ENCODE measurements at regions not wholly inside any gene's neighbourhood (a gene's known extent, or its start where the extent isn't known, plus 50 kb on each side); places are given as distances from the start of the nearest gene placed in this dataset.

DNA sequence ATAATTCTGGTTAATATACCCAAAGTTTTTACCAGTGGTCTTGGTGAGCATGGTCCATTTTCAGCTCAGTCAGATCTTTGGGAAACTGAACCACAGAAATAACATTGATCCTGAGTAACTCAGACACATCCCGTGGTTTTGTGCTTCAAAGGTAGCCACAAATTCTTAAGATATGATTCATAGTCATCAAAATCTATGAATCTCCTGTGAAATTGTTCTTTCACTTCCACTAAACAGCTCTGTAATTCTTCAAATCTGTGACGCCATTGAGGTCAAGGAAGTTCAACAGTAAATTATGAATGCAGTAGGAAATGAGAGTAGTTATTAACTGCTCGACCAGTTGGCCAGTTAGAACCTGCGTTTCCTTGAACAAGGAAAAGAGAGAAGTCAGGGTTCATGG, 147.3 kb downstream of the IRS1 start:
- DNase-seq = no peak

DNA sequence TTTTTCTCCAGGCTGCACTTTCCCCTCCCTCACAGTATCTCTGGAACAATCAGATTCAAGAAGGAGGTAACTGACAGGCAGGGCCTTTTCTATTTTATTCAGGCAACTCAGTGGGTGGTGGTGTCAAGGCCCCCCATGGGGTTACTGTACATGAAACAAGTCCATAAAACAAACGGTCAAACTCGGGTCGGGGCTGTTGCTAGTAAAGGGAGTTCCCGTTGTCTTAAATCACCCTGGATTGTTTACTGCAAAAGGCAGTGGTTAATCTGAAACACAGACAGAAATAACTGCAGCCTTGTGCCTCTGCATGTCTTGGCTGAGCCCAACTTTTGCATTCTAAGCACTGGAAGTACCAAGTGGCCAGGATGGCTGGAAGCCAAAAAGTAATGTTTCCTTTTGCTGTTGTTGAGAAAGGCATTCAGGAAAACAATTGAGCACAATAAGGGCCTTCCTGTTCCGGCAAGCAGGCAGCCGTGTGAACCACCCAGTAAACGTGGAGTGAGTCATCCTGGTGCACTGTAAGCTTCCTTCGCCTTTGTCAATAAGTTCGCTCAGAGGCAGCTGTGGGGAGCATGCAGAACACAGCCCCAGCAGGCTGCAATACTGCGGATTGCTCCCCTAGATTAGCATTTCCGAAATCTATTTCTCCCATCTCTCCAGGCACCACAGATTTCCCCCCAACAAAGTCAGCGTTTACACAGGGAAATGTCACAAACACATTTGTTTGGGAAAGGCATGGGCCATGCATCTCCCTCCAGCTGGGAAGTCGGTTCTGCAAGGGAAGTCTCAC, 149.6 kb downstream of the IRS1 start:
- peak; percentile 65 to 82 for DNase-seq

GRCh38 chr2:226649201-226649600, 150.4 kb downstream of the IRS1 start:
- no peak for DNase-seq

DNA sequence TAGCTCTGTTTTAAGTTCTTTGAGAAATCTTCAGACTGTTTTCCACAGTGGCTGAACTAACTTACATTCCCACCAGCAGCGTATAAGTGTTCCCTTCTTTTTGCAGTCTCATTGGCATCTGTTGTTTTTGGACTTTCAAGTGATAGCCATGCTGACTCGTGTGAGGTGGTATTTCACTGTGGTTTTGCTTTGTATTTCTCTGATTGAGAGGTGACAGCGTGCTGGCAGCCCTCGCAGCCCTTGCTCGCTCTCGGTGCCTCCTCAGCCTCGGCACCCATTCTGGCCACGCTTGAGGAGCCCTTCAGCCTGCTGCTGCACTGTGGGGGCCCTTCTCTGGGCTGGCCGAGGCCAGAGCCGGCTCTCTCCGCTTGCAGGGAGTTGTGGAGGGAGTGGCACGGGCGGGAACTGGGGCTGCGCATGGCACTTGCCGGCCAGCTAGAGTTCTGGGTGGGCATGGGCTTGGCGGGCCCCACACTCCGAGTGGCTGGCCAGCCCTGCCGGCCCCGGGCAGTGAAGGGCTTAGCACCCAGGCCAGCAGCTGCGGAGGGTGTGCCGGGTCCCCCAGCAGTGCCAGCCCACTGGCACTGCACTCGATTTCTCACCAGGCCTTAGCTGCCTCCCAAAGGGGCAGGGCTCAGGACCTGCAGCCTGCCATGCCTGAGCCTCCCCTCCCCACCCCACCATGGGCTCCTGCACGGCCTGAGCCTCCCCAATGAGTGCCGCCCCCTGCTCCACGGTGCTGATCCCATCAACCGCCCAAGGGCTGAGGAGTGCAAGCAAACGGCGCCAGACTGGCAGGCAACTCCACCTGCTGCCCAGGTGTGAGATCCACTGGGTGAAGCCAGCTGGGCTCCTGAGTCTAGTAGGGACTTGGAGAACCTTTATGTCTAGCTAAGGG, 151.8 kb downstream of the IRS1 start:
- no peak for DNase-seq

DNA sequence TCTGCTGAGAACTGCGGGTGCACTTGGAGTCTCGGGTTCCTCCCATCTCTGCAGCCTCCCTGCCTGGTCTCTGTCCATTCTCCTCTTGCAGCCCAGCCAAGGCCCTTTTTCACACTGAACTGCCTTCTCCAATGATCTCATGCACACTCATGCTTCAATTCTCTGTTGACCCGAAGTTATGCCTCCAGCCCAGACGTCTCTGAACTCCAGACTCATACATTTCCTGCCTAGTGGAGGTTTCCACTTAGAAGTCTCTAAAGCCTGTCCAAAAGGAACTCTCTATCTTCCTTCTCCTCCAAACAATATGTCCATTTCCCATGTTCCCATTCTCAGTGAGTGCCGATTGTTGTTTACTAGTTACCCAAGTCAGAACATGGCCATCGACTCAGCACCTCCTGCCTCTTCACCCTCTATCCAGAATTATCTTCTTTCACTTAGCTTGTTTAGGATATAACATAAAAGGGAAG, 155.2 kb downstream of the IRS1 start:
- DNase-seq = no peak

DNA sequence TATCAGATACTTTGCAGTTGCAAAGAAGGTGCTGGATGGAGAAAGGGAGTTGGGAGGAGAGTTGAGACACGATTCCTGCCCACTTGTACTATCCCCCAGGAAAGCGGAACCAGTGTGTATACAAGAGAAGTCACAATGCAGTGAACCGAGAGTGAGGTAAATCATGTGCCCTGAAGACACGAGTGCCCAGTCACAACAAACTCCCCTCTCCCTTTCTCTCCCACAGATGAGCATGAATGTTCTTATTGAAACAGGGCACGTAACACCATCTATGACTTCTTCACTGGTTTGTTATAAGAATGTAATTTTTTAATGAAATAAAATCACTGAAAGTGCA, 155.7 kb downstream of the IRS1 start:
- no peak for DNase-seq

- no peak for DNase-seq
These were observed 156.3 kb downstream of the IRS1 start for GRCh38 chr2:226643030-226643945.

- DNase-seq = no peak
These were observed 158.6 kb downstream of the IRS1 start for GRCh38 chr2:226641008-226641407.

DNA sequence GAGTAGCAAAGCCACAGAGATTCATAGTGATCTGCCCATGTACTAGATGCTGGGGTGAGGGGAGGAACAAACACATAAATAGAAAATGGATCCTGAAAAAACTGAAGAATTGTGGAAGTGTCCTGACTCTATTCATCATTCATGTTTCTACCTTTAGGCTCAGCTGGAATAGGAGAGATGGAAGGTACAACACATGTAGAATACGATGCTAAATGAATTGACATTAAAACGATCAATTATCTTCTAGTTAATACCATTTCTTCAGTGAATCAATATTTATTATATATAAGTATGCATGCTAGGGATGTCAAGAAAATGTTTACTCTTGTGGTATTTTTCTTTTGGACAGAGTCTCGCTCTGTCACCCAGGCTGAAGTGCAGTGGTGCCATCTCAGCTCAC, 159.1 kb downstream of the IRS1 start:
- no peak for DNase-seq

DNA sequence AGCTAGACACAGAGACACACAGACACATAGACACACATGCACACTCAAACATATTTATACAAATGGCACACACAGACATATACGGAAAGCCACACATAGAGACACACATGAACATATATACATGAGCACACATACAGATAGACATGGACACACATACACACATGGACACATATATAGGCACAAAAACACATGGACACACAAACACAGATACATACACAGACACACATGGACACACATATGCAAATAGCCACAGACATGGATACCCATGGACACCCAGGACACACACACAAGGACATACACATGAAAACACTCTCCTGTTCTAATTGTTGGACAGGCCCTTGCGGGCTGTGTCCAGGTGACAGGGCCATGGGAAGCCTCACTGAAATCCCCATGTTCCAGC, 160.1 kb downstream of the IRS1 start:
- no peak for DNase-seq

DNA sequence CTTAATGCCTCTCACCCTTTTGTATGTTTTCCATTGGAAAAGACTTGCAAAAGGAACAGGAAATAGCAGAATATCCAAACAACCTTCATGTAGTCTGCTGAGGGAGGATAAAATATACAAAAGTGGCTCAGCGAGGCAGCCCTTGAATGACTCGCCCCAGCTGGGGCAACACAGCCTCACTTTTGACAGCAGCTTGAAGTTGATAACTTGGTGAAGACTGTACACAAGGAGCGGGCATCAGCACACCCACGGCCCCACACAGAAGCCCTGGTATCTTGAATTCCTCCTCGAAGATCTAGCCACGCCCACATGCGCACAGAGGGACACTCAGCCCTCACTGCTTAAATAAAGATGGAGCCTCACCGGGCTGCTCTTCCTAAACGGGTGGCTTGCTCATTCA, 161.0 kb downstream of the IRS1 start:
- no peak for DNase-seq

DNA sequence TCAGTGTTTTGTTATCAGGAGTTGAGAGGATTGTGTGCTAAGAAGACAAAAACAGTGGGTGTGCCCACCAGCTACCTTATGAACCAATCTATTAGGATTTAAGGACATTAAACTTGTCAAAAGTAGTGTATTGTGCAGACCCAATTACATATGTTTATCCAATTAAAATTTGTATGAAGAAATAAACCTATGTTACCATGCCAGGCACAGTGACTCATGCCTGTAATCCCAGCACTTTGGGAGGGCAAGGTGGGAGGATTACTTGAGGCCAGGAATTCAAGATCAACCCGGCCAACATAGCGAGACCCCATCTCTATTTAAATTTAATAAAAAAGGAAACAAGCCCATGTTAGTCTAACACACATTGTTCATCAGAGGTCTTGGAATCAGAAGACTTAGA, 162.2 kb downstream of the IRS1 start:
- no peak for DNase-seq

DNA sequence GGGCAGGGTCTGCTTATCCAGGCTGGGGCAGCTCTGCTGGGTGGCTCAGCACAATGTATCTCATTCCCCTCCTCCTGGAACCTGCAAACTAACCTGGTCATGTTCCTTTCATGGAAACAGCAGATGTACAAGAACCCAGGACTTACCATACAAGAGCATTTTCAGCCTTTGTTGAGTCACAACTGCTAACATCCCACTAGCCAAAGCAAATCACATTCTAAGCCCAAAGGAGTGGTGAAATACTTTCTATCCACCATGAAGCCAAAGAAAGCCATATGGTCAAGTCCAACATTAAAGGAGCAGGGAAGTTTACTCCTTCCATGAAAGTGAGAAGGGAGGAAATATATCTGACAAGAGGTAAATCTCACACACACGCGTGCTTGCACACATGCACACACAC, 163.0 kb downstream of the IRS1 start:
- no peak for DNase-seq

DNA sequence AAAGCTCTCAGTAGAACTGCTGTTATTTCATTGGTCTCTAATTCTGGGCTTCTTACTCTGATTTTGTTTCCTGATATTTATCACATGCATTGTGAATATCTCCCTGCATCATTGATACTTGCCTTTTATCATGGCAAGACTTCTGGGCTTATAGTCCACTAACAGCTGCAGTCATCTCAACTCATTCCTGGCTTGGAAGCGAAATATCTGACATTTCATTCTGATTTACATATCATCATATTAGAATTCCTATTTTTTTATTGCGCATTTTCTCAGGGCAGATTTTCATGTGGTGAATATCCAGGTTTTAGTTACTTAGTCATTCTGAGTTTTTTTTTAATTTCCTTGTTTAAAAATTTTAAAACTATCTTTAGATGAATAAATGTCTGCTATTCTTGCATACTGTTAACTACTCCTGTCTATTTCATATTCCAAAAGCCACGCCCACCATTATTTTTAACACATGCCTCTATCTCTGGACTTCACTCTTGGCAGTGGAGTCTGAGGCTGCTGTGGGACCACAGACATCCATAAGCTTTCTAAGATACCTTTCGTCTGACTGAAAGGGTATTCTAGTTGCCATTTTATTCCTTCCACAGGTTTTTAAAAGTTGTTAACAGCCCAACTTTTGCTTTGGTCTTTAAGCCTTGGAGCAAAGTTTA, 164.5 kb downstream of the IRS1 start:
- no peak for DNase-seq

DNA sequence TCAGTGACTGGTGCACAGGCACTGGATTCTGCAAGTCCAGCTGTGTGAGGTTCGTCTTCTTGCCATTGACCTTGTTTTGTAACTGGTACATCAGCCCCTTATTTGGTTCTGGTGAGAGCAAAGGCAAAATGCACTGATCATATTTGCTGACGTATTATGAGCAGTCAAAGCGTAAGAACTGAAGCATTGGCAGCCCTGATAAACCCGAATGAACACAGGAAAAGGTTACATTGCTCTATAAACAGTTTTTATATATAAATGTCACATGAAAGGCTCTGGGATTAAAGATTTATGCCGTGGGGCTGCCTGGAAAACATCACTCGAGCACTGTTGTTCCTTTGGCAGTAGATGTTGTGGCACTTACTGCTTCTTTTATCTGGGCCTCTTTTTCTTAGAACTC, 167.9 kb downstream of the IRS1 start:
- DNase-seq = no peak

- no peak for DNase-seq
These were observed 168.4 kb downstream of the IRS1 start for GRCh38 chr2:226631187-226631586.

DNA sequence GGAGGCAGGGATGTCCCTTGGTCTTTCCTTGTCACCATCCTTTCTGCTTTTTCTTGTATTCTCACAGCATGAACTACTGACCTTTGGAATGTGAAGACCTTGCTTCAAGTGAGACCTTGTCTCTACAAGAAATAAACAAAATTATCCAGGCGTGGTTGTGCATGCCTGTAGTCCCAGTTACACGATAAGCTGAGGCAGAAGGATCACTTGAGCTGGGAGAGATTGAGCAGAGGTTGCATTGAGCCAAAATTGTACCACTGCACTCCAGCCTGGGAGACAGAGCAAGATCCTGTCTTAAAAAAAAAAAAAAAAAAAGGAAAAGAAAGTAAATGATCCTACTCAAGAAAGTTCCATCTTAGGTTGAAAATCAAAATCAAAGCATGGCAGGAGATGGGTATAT, 173.7 kb downstream of the IRS1 start:
- DNase-seq = no peak

- no peak for DNase-seq
These were observed 175.8 kb downstream of the IRS1 start for GRCh38 chr2:226623587-226624368.

DNA sequence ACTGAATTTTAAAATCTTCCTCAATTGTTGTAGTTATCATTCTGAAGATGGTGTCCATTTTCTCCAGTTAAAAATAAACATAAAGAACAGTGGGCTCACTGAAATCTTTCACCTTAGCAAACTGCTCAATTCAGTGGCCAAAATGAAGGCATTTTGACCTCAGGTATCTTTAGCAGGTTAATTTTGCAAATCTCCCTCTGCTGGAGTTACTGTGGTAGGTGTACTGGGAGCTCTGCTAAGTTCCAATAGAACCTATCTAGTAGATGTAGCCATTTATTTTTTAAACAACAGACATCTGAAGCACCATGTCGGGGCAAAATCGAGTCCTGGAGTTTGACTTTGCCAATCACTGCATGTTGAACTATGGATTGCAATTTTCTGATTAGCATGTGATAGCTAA, 177.1 kb downstream of the IRS1 start:
- no peak for DNase-seq

- DNase-seq = no peak
These were observed 179.4 kb downstream of the IRS1 start for GRCh38 chr2:226620176-226620575.

GRCh38 chr2:226619707-226620106, 179.9 kb downstream of the IRS1 start:
- DNase-seq = no peak
